Heart left ventricle (tissue), 13 donors: ENCODE measurements at regions not wholly inside any gene's neighbourhood (a gene's known extent, or its start where the extent isn't known, plus 50 kb on each side); places are given as distances from the start of the nearest gene placed in this dataset.

Experiments
- POLR2A ChIP-seq, 2 donors: fragments of 450-650 bp; IDR thresholded peaks; one replicate each; pipeline ENCODE4 v1.6.1; 2017; ENCODE audit warnings: antibody characterized with exemption in 2 of 2, mild to moderate bottlenecking in 2 of 2, moderate library complexity in 2 of 2
- TF ChIP-seq, protein P1 (sequence below), 12 donors: fragments of 200-600 bp; sonication (generic) in 4 of 12; IDR thresholded peaks; one replicate each; pipeline versions ENCODE4 v1.5.0 to v1.8.0; 2018 to 2022; ENCODE audit warnings: antibody characterized with exemption in 12 of 12, mild to moderate bottlenecking in 5 of 12
- donor health status: ischemic (EF 13 %, LVEDD 7.1; RV severe dilation, severe dysfunction).
- donor health status: DM: no; HTN: yes; CAD: no.
- donor health status: DM: no; HTN: no; CAD: no.
- donor health status: ischemic (EF 25% LVEDD 6.9; RV normal size, moderate dysfunction).
- donor health status: ischemic (EF 25% LVEDD 5.7; RV mildly dilated, moderate dysfunction).
- donor health status: ischemic (EF 35%, LVEDD 5.7; RV mildly dilated, moderate dysfunction).
- donor health status: nonischemic (EF 11% LVEDD 7.7; RV severe dilation, severe dysfunction).
- donor health status: DM: yes; HTN: yes; CAD: no.
- donor health status: PGD.
- donor health status: ischemic (EF 29% LVEDD 5.4; RV normal size, mild dysfunction).
- donor health status: nonischemic (EF 23%, LVEDD 6.1; RV moderate dilation, normal function).

DNA sequence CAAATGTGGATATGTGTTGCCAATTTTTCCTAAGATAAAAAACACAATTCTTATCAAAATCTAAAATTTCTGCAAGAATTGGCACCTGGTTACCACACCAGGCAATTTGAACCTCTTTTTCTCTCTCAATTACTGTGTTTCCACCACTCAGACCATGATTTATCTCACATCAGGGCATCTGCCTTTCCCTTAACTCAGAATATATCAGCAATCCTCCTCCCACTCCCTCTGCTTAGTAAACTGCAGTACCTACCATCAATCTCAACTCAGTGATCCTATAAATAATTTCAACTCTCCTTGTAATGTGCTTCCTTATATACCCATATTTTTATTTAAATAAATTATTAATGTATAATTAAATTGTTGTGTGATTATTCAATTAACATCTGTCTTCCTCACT lies 212.3 kb upstream of the PCDH15 start:
- TF ChIP-seq, protein P1, sequence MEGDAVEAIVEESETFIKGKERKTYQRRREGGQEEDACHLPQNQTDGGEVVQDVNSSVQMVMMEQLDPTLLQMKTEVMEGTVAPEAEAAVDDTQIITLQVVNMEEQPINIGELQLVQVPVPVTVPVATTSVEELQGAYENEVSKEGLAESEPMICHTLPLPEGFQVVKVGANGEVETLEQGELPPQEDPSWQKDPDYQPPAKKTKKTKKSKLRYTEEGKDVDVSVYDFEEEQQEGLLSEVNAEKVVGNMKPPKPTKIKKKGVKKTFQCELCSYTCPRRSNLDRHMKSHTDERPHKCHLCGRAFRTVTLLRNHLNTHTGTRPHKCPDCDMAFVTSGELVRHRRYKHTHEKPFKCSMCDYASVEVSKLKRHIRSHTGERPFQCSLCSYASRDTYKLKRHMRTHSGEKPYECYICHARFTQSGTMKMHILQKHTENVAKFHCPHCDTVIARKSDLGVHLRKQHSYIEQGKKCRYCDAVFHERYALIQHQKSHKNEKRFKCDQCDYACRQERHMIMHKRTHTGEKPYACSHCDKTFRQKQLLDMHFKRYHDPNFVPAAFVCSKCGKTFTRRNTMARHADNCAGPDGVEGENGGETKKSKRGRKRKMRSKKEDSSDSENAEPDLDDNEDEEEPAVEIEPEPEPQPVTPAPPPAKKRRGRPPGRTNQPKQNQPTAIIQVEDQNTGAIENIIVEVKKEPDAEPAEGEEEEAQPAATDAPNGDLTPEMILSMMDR (IDR thresholded peaks at IDR 0.05) = no peak
- TF ChIP-seq POLR2A (IDR thresholded peaks at IDR 0.05) = no peak
